ENCODE measurements at regions not wholly inside any gene's neighbourhood (a gene's known extent, or its start where the extent isn't known, plus 50 kb on each side); places are given as distances from the start of the nearest gene placed in this dataset.

DNA sequence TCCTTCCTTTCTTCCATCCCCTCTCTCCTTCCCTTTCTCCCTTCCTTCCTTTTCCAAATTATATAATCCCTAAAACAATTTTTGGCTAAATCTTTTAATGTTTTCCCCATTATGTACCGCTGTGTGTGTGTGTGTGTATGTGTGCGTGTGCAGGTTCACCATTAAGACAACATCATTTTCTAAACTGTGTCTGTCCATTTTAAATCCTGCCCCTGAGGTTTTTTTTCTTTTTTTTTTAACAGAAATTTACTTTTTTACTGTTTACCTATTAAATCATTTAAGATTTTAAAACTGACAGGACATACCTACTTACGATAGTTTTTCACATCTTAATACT lies 366.3 kb upstream of the EPHA7 start:
- no peak overlapping the region for H3K4me3 ChIP-seq (ENCODE audit: low read length)
- no peak for DNase-seq (ENCODE audit: low read depth, low spot score)

GRCh38 chr6:93784794-93785693 lies 365.7 kb upstream of the EPHA7 start:
- DNase-seq (ENCODE audit: low read depth, low spot score), result no peak
- no peak overlapping the region for H3K4me3 ChIP-seq (ENCODE audit: low read length)

GRCh38 chr6:93779086-93779841 lies 359.9 kb upstream of the EPHA7 start:
- H3K4me3 ChIP-seq (ENCODE audit: low read length), result no peak overlapping the region
- DNase-seq (ENCODE audit: low read depth, low spot score), result no peak

- DNase-seq (ENCODE audit: low read depth, low spot score), result no peak
- H3K4me3 ChIP-seq (ENCODE audit: low read length), result no peak overlapping the region
Measured at GRCh38 chr6:93759190-93759589, 339.8 kb upstream of the EPHA7 start.

DNA sequence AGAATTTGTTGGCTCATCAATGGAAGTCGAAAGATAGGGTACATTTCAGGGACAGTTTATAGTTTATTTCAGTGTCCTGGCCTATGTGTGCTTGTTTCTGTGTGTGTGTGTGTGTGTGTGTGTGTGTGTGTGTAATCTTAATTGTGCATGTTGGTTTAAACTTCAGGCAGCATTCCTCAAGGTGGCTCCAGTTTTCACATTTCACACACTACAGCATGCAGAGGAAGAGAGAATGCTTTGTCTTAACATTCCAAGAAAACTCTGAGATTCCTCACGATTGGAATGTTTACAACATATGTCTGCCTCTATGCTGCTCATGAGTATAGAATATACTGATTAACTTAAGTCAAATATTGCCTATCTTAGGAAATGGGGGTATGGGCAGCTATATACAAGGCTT lies 332.6 kb upstream of the EPHA7 start:
- no peak for DNase-seq (ENCODE audit: low read depth, low spot score)
- H3K4me3 ChIP-seq (ENCODE audit: low read length), result no peak overlapping the region

DNA sequence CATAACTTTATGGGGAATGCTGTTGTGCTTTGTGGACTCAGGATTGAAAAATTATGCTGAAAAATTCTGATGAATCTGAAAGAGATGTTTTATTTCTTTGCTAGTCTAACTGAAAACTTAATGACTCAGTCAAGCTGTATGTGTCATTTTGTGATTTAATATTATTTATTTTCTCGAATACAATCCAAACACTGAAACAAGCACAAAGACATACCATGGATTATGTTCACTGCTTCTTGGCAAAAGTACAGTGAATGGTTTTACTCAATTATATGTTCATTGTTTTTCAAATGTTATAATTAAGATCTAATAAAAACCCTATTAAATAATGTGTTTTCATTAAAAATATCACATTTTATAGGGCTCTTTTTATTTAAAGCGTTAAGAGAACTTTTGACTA lies 330.6 kb upstream of the EPHA7 start:
- DNase-seq (ENCODE audit: low read depth, low spot score), result no peak
- H3K4me3 ChIP-seq (ENCODE audit: low read length), result no peak overlapping the region

DNA sequence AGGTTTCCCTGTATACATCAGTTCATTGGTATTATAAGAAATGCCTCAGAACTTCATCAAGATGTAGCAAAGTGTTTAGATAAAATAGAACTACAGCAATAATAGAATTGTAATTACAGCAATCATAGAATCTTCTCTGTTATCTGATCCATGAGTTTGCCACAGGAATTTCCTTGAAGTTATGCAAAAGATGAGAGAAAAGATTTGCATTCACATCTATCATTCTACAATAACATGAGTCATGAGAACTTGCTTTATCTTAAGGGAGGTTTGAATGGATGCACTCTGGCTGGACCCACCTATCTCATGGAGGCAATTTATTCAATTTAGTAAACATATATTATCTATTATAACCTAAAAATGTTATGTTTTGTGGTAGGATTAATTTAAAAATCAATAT lies 329.8 kb upstream of the EPHA7 start:
- no peak for DNase-seq (ENCODE audit: low read depth, low spot score)
- H3K4me3 ChIP-seq (ENCODE audit: low read length), result no peak overlapping the region

- DNase-seq (ENCODE audit: low read depth, low spot score), result no peak
- H3K4me3 ChIP-seq (ENCODE audit: low read length), result no peak overlapping the region
Measured at GRCh38 chr6:93746892-93747291, 327.5 kb upstream of the EPHA7 start.

DNA sequence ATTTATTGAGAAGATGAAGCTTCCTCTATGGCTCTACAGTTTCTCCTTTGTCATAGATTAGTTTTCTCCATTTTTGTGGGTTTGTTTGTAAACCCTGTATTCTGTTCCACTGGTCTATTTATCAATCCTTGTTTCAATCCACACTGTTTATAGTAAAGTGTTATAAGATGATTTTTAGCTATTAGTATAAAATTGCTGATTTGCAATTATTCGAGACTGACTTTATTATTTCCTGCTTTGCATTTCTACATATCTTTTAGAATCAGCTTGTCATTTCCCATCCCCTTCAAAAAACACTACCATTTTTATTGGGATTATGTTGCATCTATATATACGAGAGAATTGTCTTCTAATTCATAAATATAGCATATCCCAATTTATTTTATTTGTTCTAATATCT lies 325.9 kb upstream of the EPHA7 start:
- H3K4me3 ChIP-seq (ENCODE audit: low read length), result no peak overlapping the region
- no peak for DNase-seq (ENCODE audit: low read depth, low spot score)

- H3K4me3 ChIP-seq (ENCODE audit: low read length), result no peak overlapping the region
- no peak for DNase-seq (ENCODE audit: low read depth, low spot score)
Measured at GRCh38 chr6:93735099-93735498, 315.7 kb upstream of the EPHA7 start.

DNA sequence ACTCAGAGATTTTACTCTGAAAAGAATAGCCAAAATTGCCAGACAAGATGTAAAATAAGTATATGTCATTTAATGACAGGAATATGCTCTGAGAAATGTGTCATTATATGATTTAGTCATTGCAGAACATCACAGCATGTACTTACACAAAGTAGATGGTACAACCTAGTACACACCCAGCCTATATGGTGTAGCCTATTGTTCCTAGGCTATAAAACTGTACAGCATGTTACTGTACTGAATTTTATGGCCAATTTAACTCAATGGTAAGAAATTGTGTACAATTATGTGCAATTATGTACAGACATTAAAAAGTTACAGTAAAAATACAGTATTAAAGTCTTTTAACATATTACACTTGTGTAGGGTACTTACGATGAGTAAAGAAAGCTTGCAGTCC lies 311.9 kb upstream of the EPHA7 start:
- no peak for DNase-seq (ENCODE audit: low read depth, low spot score)
- no peak overlapping the region for H3K4me3 ChIP-seq (ENCODE audit: low read length)

- H3K4me3 ChIP-seq (ENCODE audit: low read length), result no peak overlapping the region
- no peak for DNase-seq (ENCODE audit: low read depth, low spot score)
Measured at GRCh38 chr6:93728150-93728549, 308.8 kb upstream of the EPHA7 start.

DNA sequence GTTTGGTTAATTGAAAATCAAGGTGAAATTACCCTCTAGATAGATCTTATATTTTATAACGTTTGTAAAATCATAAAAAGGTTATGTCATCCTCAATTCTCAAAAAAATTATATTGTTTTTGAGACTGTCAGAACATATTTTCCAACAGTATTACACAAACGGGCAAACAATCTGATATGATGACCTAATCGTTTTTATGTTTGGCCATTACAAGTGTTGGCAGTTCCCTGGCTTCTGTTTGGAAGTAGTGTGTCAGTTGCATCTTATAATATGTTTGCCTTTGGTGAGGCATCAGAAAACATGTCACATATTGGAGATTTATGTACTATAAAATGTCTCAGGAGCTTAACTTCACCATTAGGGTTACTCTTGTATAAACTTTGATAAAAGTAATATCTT lies 308.1 kb upstream of the EPHA7 start:
- H3K4me3 ChIP-seq (ENCODE audit: low read length), result no peak overlapping the region
- DNase-seq (ENCODE audit: low read depth, low spot score), result no peak

- peak; percentile 1 for DNase-seq (ENCODE audit: low read depth, low spot score)
- no peak overlapping the region for H3K4me3 ChIP-seq (ENCODE audit: low read length)
Measured at GRCh38 chr6:93721386-93722048, 302.2 kb upstream of the EPHA7 start.

- H3K4me3 ChIP-seq (ENCODE audit: low read length), result no peak overlapping the region
- DNase-seq (ENCODE audit: low read depth, low spot score), result no peak
Measured at GRCh38 chr6:93713974-93714373, 294.6 kb upstream of the EPHA7 start.

DNA sequence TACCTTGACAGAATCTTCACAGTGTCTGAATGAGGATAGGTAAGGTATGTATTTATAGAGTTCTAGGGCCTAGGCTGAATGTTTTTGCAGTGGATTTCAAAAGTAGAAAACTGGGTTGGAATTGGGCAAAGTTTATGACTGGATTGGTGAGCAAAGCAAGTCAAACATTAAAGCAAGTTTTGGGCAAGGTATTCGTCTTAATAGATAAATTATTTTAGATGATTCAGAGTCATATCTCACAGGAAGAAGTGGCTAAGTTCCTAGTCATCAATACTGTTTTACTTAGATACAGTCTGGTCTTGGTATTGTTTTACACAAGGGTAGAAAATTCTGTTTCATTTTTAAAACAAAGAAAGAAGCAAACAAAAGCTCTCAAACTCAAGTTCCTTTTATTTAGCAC lies 284.1 kb upstream of the EPHA7 start:
- no peak overlapping the region for H3K4me3 ChIP-seq (ENCODE audit: low read length)
- no peak for DNase-seq (ENCODE audit: low read depth, low spot score)

DNA sequence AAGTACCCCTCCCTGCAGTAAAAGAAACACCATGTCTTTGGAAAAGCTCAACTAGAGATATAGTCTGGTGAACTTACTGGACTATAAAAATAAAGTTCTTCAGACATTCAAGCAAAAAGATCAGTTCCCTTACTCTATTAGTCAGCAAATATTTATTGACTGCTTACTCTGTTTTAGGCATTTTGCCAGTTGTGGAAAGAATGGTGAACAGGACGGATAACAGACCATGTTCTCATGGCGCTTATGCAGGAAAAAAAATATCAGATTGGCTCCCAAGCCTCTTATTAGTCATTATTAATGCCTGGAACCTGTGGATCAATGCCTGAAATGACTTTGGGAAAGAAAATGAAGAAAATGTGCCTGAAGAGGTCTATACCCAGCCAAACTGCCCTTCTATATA lies 282.2 kb upstream of the EPHA7 start:
- no peak overlapping the region for H3K4me3 ChIP-seq (ENCODE audit: low read length)
- no peak for DNase-seq (ENCODE audit: low read depth, low spot score)

GRCh38 chr6:93685494-93685893 lies 266.1 kb upstream of the EPHA7 start:
- no peak for DNase-seq (ENCODE audit: low read depth, low spot score)
- no peak overlapping the region for H3K4me3 ChIP-seq (ENCODE audit: low read length)

GRCh38 chr6:93684339-93684738 lies 265.0 kb upstream of the EPHA7 start:
- no peak overlapping the region for H3K4me3 ChIP-seq (ENCODE audit: low read length)
- DNase-seq (ENCODE audit: low read depth, low spot score), result no peak

- H3K4me3 ChIP-seq (ENCODE audit: low read length), result no peak overlapping the region
- peak; percentile 12 for DNase-seq (ENCODE audit: low read depth, low spot score)
Measured at GRCh38 chr6:93679836-93680235, 260.5 kb upstream of the EPHA7 start.
